Colonic mucosa (tissue), 4 donors: ENCODE measurements at regions not wholly inside any gene's neighbourhood (a gene's known extent, or its start where the extent isn't known, plus 50 kb on each side); places are given as distances from the start of the nearest gene placed in this dataset.

Experiments
- DNase-seq: peaks from one replicate; pipeline ENCODE4 v3.0.0-alpha.2; 2020
- H3K27ac ChIP-seq: fragments of 200-600 bp; one replicate; pipeline ENCODE4 v1.8.0; 2021
- H3K27me3 ChIP-seq: fragments of 200-600 bp; one replicate; pipeline ENCODE4 v1.8.0; 2021
- H3K36me3 ChIP-seq: fragments of 200-600 bp; one replicate; pipeline ENCODE4 v1.8.0; 2021
- H3K4me1 ChIP-seq: fragments of 200-600 bp; one replicate; pipeline ENCODE4 v1.8.0; 2021; ENCODE audit warnings: mild to moderate bottlenecking
- H3K4me3 ChIP-seq: fragments of 200-600 bp; one replicate; pipeline ENCODE4 v1.8.0; 2021
- H3K9ac ChIP-seq, 2 donors: one replicate each; pipeline ENCODE4 v1.7.0; 2013; ENCODE audit warnings: control low read depth in 2 of 2, low read depth in 2 of 2, low read length in 2 of 2
- H3K9me3 ChIP-seq: fragments of 200-600 bp; one replicate; pipeline ENCODE4 v1.8.0; 2021
- CTCF ChIP-seq: fragments of 200-600 bp; IDR thresholded peaks from one replicate; pipeline ENCODE4 v1.8.0; 2022; ENCODE audit warnings: antibody characterized with exemption, mild to moderate bottlenecking
- intact Hi-C: fragments of 100-400 bp; cut with DNase I; formaldehyde crosslinking; loops from one replicate; pipeline ENCODE4 v1.14.1; 2022
- donor health status: healthy.
- donor health status: DM: no; HTN: no; CAD: no.
- donor health status: DM: no; HTN: no; CAD: no.

DNA sequence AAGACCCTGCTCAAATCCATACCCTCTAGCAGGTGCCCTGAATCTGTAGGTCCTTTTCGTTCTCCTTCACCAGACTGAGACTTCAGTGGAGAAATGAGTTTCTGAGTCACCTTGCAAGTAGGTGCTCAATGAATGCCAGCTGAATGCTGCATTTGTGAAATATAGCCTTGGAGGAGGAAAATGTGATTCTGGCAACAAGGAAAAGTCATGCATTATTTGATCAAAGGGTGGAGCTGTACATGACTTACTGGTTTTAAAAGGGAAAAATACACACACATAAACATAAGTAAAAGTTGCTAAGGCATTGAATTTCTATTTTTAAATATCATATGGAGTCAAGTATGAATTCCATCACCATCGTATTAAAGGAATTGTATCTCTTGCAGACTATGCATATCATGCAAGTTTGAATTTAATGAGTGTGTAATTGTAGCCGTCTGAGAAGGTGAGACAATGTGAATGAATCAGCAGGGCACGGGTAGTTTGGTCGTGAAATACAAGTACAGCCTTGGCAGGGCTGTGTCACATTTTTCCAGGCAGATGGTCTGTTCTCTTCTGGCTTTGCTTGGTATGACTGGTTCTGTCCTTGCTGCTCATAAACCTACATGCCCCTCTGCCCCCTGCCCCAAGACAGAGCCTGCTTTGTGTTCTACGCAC lies 160.8 kb downstream of the COL6A3 start:
- H3K4me3 ChIP-seq: no peak overlapping the region
- H3K36me3 ChIP-seq: no peaks in the 10 kb centered on the region
- intact Hi-C loops: no loop called here
- H3K9ac ChIP-seq: no peak overlapping the region
- TF ChIP-seq CTCF: no peak
- H3K4me1 ChIP-seq: peaks cover 3% of the 10 kb centered on the region
- no peaks in the 10 kb centered on the region for H3K27me3 ChIP-seq
- no peak for DNase-seq
- no peak overlapping the region for H3K27ac ChIP-seq
- H3K9me3 ChIP-seq: no peaks in the 10 kb centered on the region

- DNase-seq: no peak
- TF ChIP-seq CTCF: no peak
- H3K4me1 ChIP-seq: peaks cover 3% of the 10 kb centered on the region
- no peaks in the 10 kb centered on the region for H3K27me3 ChIP-seq
- H3K27ac ChIP-seq: no peak overlapping the region
- no peaks in the 10 kb centered on the region for H3K9me3 ChIP-seq
- no peak overlapping the region for H3K4me3 ChIP-seq
- no peak overlapping the region for H3K9ac ChIP-seq
- H3K36me3 ChIP-seq: no peaks in the 10 kb centered on the region
- intact Hi-C loops: no loop called here
These were observed 159.5 kb downstream of the COL6A3 start for GRCh38 chr2:237254369-237254861.

DNA sequence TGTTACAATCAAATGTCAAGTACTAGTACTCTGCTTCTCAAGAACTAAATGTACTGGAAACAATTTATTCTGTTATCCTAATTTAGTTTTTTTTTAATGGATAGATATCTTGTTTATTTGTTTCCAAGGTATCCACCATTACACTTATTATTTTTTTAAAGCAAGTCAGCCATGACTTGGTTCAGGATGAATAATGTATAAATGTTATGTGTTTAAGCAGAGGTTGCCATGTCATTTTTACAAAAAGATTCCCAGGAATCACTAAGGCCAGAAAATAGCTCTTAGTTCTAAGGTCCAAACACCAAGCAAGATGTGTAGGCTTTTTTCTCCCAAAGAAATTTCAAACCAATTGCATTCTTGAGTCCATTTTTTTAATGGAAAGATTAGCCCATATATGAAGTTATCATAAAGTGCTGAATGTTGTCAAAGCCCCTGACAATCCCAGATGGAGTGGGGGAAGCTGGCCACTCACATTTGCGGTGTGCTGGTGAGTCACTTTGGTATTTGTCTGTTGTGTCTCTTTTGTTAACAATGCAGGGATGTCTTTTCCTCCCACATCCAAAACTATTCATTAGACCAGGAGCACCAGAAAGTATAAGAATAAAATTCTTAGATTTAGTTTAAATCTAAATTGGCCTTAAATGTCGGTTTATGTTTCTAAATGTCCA lies 158.9 kb downstream of the COL6A3 start:
- Histone ChIP-seq H3K9me3 (no peaks in the 10 kb centered on the region), H3K27ac (no peak overlapping the region), H3K4me1 (peaks cover 3% of the 10 kb centered on the region), H3K9ac (no peak overlapping the region), H3K27me3 (no peaks in the 10 kb centered on the region), H3K4me3 (no peak overlapping the region), H3K36me3 (no peaks in the 10 kb centered on the region)
- intact Hi-C loops: no loop called here
- TF ChIP-seq CTCF: no peak
- DNase-seq: no peak

DNA sequence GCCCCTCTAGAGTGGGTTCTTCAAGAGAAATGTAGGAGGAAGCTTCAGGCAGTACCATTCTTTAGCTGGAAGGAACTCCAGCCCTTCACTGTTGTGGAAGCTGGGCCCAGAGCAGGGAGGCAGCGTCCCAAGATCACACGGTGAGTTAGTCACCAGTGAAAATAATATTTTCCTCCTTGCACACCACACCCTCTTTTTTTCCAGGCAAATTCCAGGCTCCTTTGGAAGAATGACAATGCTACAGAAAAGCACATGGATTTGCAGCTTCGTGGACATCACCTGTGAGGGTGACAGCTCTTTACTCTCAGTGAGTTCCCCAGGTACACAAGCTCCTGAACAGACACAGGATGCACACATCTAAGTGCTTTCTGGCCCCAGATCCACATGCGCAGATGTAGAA lies 157.1 kb downstream of the COL6A3 start:
- H3K27me3 ChIP-seq: no peaks in the 10 kb centered on the region
- H3K27ac ChIP-seq: peak overlapping the region; percentile 20
- DNase-seq: no peak
- H3K4me1 ChIP-seq: peaks cover 3% of the 10 kb centered on the region
- TF ChIP-seq CTCF: no peak
- intact Hi-C loops: no loop called here
- H3K9me3 ChIP-seq: no peaks in the 10 kb centered on the region
- no peak overlapping the region for H3K9ac ChIP-seq
- H3K4me3 ChIP-seq: no peak overlapping the region
- no peaks in the 10 kb centered on the region for H3K36me3 ChIP-seq

DNA sequence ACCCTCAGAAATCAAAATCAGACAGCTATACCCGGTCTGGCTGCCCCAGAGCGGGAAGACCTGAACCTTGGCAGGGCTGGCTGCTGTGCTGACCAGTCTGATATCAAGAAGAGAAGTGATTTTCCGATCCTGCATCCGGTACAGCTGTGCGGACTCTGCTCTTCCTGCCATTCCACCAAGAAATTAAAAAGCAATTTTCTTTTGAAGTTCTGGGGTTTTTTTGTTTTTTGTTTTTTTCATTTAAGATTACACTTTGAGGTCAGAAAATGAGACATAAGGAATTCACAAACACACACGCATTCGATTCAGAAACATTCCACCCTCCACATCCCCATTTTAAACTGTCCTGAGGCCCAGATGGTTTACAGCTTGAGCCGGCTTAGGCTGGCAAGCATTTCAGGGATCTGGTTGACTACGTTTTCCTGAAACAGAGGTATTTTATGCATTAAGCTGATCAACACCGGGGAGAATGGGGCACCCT lies 156.5 kb downstream of the COL6A3 start:
- intact Hi-C loops: no loop called here
- H3K4me3 ChIP-seq: no peak overlapping the region
- peak overlapping the region; percentile 20 for H3K27ac ChIP-seq
- H3K27me3 ChIP-seq: no peaks in the 10 kb centered on the region
- H3K9me3 ChIP-seq: no peaks in the 10 kb centered on the region
- no peaks in the 10 kb centered on the region for H3K4me1 ChIP-seq
- DNase-seq: no peak
- TF ChIP-seq CTCF: no peak
- H3K36me3 ChIP-seq: no peaks in the 10 kb centered on the region
- H3K9ac ChIP-seq: no peak overlapping the region
